ENCODE measurements at regions not wholly inside any gene's neighbourhood (a gene's known extent, or its start where the extent isn't known, plus 50 kb on each side); places are given as distances from the start of the nearest gene placed in this dataset.

GRCh38 chr13:76750126-76750525, 136.1 kb downstream of the KCTD12 start:
- DNase-seq (ENCODE audit: low spot score) = no peak
- no TSS peak for BruUV-seq (replicated peaks)
- Histone ChIP-seq H3K27me3 (replicated peaks; ENCODE audit: insufficient read depth, low read depth, low read length, poor library complexity) (no peaks in the 10 kb centered on the region), H3K9me3 (ENCODE audit: low read depth, low read length, poor library complexity, severe bottlenecking) (no peaks in the 10 kb centered on the region), H3K4me3 (ENCODE audit: low read depth, low read length, poor library complexity, severe bottlenecking) (no peak overlapping the region), H3K36me3 (ENCODE audit: insufficient read depth, low read length, poor library complexity, severe bottlenecking) (no peaks in the 10 kb centered on the region), H3K27ac (ENCODE audit: low read depth, low read length, poor library complexity, severe bottlenecking) (no peak overlapping the region), H3K4me1 (ENCODE audit: insufficient read depth, low read length, poor library complexity, severe bottlenecking) (no peaks in the 10 kb centered on the region)
- intact Hi-C loops (cut with micrococcal nuclease; ENCODE audit: unreplicated experiment) = no loop called here
- ChIA-PET CTCF (no interaction called here), POLR2A (ENCODE audit: low non-redundant PET) (no interaction called here)
- TF ChIP-seq, protein P1, sequence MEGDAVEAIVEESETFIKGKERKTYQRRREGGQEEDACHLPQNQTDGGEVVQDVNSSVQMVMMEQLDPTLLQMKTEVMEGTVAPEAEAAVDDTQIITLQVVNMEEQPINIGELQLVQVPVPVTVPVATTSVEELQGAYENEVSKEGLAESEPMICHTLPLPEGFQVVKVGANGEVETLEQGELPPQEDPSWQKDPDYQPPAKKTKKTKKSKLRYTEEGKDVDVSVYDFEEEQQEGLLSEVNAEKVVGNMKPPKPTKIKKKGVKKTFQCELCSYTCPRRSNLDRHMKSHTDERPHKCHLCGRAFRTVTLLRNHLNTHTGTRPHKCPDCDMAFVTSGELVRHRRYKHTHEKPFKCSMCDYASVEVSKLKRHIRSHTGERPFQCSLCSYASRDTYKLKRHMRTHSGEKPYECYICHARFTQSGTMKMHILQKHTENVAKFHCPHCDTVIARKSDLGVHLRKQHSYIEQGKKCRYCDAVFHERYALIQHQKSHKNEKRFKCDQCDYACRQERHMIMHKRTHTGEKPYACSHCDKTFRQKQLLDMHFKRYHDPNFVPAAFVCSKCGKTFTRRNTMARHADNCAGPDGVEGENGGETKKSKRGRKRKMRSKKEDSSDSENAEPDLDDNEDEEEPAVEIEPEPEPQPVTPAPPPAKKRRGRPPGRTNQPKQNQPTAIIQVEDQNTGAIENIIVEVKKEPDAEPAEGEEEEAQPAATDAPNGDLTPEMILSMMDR (conservative IDR thresholded peaks at IDR 0.05; ENCODE audit: low read depth, low read length) = no peak
- TF ChIP-seq EZH2 (IDR thresholded peaks at IDR 0.05; ENCODE audit: borderline replicate concordance, low read depth, low read length, poor library complexity, severe bottlenecking) = no peak

- no peaks in the 10 kb centered on the region for H3K4me1 ChIP-seq (ENCODE audit: insufficient read depth, low read length, poor library complexity, severe bottlenecking)
- POLR2A ChIA-PET (ENCODE audit: low non-redundant PET) = no interaction called here
- H3K36me3 ChIP-seq (ENCODE audit: insufficient read depth, low read length, poor library complexity, severe bottlenecking) = no peaks in the 10 kb centered on the region
- no peak overlapping the region for H3K4me3 ChIP-seq (ENCODE audit: low read depth, low read length, poor library complexity, severe bottlenecking)
- TF ChIP-seq EZH2 (IDR thresholded peaks at IDR 0.05; ENCODE audit: borderline replicate concordance, low read depth, low read length, poor library complexity, severe bottlenecking) = no peak
- TF ChIP-seq, protein P1 (conservative IDR thresholded peaks at IDR 0.05; ENCODE audit: low read depth, low read length) = no peak
- BruUV-seq (replicated peaks) = no TSS peak
- H3K9me3 ChIP-seq (ENCODE audit: low read depth, low read length, poor library complexity, severe bottlenecking) = no peaks in the 10 kb centered on the region
- no peak for DNase-seq (ENCODE audit: low spot score)
- no peak overlapping the region for H3K27ac ChIP-seq (ENCODE audit: low read depth, low read length, poor library complexity, severe bottlenecking)
- intact Hi-C loops (cut with micrococcal nuclease; ENCODE audit: unreplicated experiment) = no loop called here
- no peaks in the 10 kb centered on the region for H3K27me3 ChIP-seq (replicated peaks; ENCODE audit: insufficient read depth, low read depth, low read length, poor library complexity)
- CTCF ChIA-PET = no interaction called here
These were observed 140.7 kb downstream of the KCTD12 start for GRCh38 chr13:76745261-76746200.

GRCh38 chr13:76741624-76742023, 144.6 kb downstream of the KCTD12 start:
- TF ChIP-seq, protein P1 (conservative IDR thresholded peaks at IDR 0.05; ENCODE audit: low read depth, low read length) = no peak
- no peak for TF ChIP-seq EZH2 (IDR thresholded peaks at IDR 0.05; ENCODE audit: borderline replicate concordance, low read depth, low read length, poor library complexity, severe bottlenecking)
- H3K9me3 ChIP-seq (ENCODE audit: low read depth, low read length, poor library complexity, severe bottlenecking) = no peaks in the 10 kb centered on the region
- no peak overlapping the region for H3K4me3 ChIP-seq (ENCODE audit: low read depth, low read length, poor library complexity, severe bottlenecking)
- no peaks in the 10 kb centered on the region for H3K27me3 ChIP-seq (replicated peaks; ENCODE audit: insufficient read depth, low read depth, low read length, poor library complexity)
- BruUV-seq (replicated peaks) = no TSS peak
- no peaks in the 10 kb centered on the region for H3K4me1 ChIP-seq (ENCODE audit: insufficient read depth, low read length, poor library complexity, severe bottlenecking)
- CTCF ChIA-PET = no interaction called here
- POLR2A ChIA-PET (ENCODE audit: low non-redundant PET) = no interaction called here
- no peak for DNase-seq (ENCODE audit: low spot score)
- intact Hi-C loops (cut with micrococcal nuclease; ENCODE audit: unreplicated experiment) = no loop called here
- H3K27ac ChIP-seq (ENCODE audit: low read depth, low read length, poor library complexity, severe bottlenecking) = no peak overlapping the region
- H3K36me3 ChIP-seq (ENCODE audit: insufficient read depth, low read length, poor library complexity, severe bottlenecking) = no peaks in the 10 kb centered on the region

All from A673 (cell line).